ENCODE measurements at regions not wholly inside any gene's neighbourhood (a gene's known extent, or its start where the extent isn't known, plus 50 kb on each side); places are given as distances from the start of the nearest gene placed in this dataset.

GRCh38 chr10:29776246-29776645 is 141.5 kb upstream of the SVIL start:
- Histone ChIP-seq H3K4me3 (no peak overlapping the region), H3K36me3 (replicated peaks in 1 of 2) (no peaks in the 10 kb centered on the region), H3K27ac (no peak overlapping the region), H3K4me1 (replicated peaks in 1 of 2) (no peaks in the 10 kb centered on the region), H3K9me3 (replicated peaks in 1 of 3) (no peaks in the 10 kb centered on the region), H3K27me3 (no peaks in the 10 kb centered on the region)
- TF ChIP-seq CTCF (IDR thresholded peaks at IDR 0.05): no peak
- TF ChIP-seq POLR2A (IDR thresholded peaks at IDR 0.05): no peak
- WGBS, 4 donors: 69 to 79% (median 75%) methylated on average over 2 of the region's 2 CpGs
- intact Hi-C loops (cut with DNase I): no loop called here
- DNase-seq: no peak

- Histone ChIP-seq H3K36me3 (replicated peaks in 1 of 2) (no peaks in the 10 kb centered on the region), H3K27me3 (no peaks in the 10 kb centered on the region), H3K4me1 (replicated peaks in 1 of 2) (no peaks in the 10 kb centered on the region), H3K27ac (no peak overlapping the region), H3K4me3 (no peak overlapping the region), H3K9me3 (replicated peaks in 1 of 3) (no peaks in the 10 kb centered on the region)
- intact Hi-C loops (cut with DNase I): no loop called here
- TF ChIP-seq POLR2A (IDR thresholded peaks at IDR 0.05): no peak
- no peak for TF ChIP-seq CTCF (IDR thresholded peaks at IDR 0.05)
- 84 to 90% (median 86%) methylated on average over 2 of the region's 2 CpGs for WGBS, 4 donors
- no peak for DNase-seq
Observed at GRCh38 chr10:29774475-29774874, 139.7 kb upstream of the SVIL start.

GRCh38 chr10:29773675-29774091 is 138.9 kb upstream of the SVIL start:
- DNase-seq: no peak
- Histone ChIP-seq H3K27me3 (no peaks in the 10 kb centered on the region), H3K9me3 (replicated peaks in 1 of 3) (no peaks in the 10 kb centered on the region), H3K27ac (no peak overlapping the region), H3K4me1 (replicated peaks in 1 of 2) (no peaks in the 10 kb centered on the region), H3K4me3 (no peak overlapping the region), H3K36me3 (replicated peaks in 1 of 2) (no peaks in the 10 kb centered on the region)
- intact Hi-C loops (cut with DNase I): no loop called here
- 87 to 100% (median 97%) methylated on average over 1 of the region's 1 CpG for WGBS, 4 donors
- TF ChIP-seq POLR2A (IDR thresholded peaks at IDR 0.05) (no peak), CTCF (IDR thresholded peaks at IDR 0.05) (no peak)

GRCh38 chr10:29772403-29772802 is 137.6 kb upstream of the SVIL start:
- no peaks in the 10 kb centered on the region for H3K9me3 ChIP-seq (replicated peaks in 1 of 3)
- DNase-seq: no peak
- TF ChIP-seq CTCF (IDR thresholded peaks at IDR 0.05) (no peak), POLR2A (IDR thresholded peaks at IDR 0.05) (no peak)
- no peaks in the 10 kb centered on the region for H3K27me3 ChIP-seq
- H3K36me3 ChIP-seq (replicated peaks in 1 of 2): no peaks in the 10 kb centered on the region
- H3K4me3 ChIP-seq: no peak overlapping the region
- no peak overlapping the region for H3K27ac ChIP-seq
- WGBS, 4 donors: 49 to 68% (median 51%) methylated on average over 5 of the region's 5 CpGs
- intact Hi-C loops (cut with DNase I): no loop called here
- no peaks in the 10 kb centered on the region for H3K4me1 ChIP-seq (replicated peaks in 1 of 2)

Measured in adrenal gland (tissue), 9 donors.